GM21786 (cell line): ENCODE measurements at regions not wholly inside any gene's neighbourhood (a gene's known extent, or its start where the extent isn't known, plus 50 kb on each side); places are given as distances from the start of the nearest gene placed in this dataset.
"Not testable (repeated sequence)": the region's sequence is repeated elsewhere in the genome, so short reads cannot be mapped to it uniquely, and the experiment has no call there.

Source experiments
- ATAC-seq: cut with Tn5 transposase; IDR thresholded peaks from one replicate; pipeline ENCODE4 v1.9.1; 2021; ENCODE audit not compliant: unreplicated experiment

DNA sequence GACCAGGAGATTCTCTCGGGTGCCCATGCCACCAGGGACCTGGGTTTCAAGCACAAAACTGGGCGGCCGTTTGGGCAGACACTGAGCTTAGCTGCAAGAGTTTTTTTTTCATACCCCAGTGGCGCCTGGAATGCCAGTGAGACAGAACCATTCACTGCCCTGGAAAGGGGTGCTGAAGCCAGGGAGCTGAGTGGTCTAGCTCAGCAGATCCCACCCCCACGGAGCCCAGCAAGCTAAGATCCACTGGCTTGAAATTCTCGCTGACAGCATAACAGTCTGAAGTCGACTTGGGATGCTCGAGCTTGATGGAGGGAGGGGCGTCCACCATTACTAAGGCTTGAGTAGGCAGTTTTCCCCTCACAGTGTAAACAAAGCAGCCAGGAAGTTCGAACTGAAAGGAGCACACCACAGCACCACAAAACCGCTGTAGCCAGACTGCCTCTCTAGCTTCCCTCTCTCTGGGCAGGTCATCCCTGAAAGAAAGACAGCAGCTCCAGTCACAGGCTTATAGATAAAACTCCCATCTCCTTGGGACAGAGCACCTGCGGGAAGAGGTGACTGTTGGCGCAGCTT lies 157.7 kb downstream of the GIPC2 start:
- not testable (repeated sequence) for ATAC-seq

- ATAC-seq: no peak
These were observed 164.4 kb downstream of the GIPC2 start for GRCh38 chr1:78210175-78210574.

DNA sequence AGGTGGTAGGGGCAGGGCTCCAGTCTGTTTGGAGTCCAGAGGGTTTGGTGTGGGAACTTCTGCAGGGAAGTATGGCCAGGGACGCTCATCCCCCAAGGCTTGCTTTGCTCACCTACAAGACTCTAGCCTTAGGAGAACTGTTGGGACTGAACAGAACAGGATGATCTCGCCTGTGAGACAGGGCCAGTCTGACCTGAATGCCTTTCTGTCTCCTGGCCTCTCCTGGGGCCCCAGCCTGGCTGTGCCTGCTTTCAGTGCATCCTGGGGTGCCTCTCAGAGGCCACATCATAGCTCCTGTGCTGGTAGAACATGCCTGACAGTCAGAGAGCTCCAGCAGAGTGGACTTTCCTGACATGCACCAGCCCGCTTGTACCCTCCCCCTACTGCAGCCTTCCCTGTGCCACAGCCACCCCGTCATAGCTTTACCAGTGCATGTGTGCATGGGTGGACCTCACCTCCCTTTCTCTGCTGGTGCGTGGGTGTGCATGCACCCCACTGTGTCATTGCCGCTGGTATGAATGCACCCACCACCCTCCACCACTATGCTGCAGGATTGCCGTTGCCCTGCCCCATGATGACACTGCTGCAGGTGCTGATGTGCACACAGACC lies 165.8 kb downstream of the GIPC2 start:
- ATAC-seq: no peak

DNA sequence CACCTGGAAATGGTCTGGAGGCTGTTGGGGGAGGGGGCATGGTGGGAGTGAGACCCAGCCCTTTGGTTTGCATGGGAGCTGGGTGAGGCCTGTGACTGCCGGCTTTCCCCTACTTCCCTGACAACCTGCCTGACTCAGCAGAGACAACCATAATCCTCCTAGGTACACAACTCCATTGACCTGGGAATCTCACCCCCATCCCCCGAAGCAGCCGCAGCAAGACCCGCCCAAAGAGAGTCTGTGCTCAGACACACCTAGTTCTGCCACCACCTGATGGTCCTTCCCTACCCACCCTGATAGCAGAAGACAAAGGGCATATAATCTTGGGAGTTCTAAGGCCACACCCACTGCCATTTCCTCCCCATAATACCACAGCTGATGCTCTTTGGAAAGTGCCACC lies 168.6 kb downstream of the GIPC2 start:
- ATAC-seq: no peak

DNA sequence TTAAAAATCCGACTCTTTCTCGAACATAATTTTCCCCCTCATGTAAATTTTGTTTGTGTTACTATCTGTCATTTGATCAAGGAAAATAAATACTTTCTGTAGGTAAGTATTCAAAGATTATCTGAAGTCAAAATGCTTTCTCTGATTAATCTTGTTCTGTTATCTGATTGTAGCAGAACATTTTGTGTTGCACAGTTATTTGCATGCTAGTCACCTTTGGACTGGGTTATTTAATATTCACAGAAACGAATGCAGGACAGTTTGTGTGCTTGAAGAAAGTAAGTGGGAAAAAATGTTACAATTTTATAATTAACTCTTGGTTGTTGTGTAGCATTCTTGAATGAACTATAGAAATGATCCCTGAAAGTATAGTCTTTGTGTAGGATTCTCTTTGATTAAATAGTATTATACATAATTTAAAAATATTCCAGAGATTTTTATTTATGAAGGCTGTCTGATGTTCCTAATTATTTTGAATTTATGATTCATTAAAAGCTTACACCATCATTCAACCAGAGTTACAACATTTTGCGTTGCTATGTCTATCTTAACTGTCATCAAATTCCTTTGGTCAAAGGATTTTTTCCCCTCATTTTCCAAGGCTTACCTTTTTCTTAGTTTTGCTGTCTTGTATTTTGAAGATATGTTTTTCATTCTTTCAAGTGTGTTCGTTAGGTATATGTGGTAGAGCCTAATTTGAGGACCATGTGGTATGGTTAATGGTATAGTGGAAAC lies 176.6 kb downstream of the GIPC2 start:
- ATAC-seq: no peak

GRCh38 chr1:78222960-78223358 lies 177.2 kb downstream of the GIPC2 start:
- no peak for ATAC-seq

DNA sequence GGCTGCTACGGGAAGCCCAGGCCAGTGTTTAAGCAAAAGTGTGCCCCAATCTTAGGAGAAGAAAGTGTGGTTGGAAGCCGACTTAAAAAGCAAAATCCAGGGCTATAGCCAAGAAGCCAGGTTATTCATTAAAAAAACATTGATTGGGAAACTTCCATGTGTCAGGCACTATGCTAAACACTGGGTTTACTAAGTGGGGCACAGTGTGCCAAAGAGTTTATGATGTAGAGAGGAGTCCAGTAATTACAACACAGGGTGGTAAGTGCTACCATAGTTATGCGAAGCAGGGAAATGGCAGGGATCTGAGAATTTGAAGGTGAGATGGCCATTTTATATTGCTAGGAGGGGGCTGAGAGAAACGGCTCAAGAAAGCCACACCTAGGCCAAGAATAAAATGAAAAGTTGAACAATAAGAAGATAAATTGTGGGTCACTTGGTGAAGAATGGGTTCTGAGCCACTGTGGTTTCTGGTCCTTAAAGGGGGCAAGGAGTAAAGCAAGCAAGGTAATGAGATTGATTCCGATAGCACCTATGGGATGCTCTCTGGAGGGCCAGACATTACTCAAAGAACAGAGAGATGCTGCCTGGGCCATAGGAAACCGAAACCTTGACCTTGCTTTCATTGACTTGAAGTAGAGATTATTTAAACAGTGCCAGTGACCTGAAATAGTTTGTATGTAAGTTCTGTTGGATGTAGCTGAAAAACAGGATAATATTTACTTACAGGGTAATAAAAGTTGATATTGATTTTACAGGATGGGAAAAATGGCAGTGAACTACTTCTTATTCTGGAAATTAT lies 177.8 kb downstream of the GIPC2 start:
- ATAC-seq: no peak

DNA sequence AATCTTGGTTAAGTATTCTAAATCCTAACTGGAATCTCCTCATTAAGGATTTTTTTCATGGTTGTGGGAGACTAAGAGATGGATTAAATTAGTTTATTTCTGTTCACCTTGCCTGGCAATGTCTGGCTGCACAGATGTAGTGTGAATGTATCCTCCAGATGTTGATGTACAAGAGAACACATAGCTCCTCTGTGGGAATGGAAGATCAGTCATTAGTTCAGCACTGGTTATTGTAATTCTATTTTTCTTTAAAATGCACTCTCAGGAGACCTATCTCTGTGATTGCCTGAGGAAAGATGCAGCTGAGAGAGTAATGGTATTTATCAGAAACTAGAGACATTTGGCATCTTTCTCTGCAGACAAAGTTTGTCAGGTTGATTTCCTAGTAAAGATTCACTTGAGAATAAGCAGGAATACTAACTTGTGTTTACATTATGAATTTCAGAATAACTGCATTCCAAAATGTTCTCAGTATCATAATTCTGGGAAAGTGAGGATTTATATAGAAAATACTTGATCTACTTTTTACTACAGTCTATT lies 178.6 kb downstream of the GIPC2 start:
- ATAC-seq: no peak

GRCh38 chr1:78224861-78225552 lies 179.2 kb downstream of the GIPC2 start:
- ATAC-seq: no peak

DNA sequence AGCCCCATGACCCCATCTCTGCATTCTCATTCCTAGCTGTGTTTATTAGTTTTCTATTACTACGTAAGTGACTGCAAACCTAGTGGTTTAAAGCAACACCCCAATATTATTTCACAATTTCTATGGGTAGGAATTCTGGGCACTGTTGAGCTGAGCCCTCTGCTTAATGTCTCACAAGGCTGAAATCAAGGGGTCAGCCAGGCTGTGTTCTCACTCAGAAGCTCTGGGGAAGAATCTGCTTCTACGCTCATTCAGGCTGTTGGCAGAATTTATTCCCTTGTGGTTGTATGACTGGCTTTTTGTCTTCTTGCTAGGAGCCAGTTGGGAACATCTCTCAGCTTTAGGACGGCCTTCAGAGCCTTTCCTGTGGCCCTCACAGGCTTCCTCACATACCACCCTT lies 181.0 kb downstream of the GIPC2 start:
- no peak for ATAC-seq

DNA sequence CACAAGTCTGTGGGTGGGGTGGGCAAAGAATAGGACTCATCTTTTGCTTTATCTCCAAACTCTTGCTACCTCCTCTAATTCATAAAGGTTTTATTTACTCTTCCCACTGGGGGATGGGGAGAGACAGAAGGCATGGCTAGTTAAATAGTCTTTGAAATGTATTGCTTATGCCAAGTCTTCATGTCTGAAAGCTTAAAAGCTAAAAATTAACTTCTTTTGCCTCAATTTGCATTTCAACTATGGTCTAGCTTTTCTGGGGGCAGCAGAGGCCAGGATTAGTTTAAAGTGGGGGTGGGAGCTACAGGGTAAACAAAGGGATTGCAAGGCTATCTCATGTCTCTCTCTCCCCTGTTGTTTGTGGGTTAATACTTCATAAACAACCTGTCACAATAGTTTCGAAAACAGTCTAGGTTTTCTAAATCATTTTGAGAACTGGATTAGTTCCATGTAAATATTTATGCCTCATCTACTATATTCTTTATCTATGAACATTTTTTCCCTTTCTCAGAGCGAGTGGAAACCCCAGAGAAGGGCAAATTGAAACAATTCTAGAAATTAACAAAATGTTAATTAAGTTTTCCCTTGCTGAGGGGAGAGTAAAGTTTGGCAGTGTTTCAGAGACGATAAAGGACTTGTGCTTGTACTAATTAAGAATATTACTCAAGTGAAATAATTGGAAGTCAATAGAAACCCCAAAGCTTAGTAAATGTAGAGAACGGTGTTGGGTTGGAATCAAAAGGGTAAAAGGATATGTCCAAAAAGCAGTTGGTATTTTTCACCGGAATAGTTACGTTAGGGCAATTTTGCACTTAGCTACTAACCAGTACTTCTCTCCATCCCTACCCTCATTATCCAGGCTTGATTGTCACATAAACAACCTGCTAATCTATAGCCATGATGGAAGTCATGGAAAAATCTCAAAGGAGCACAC lies 182.2 kb downstream of the GIPC2 start:
- ATAC-seq: no peak

DNA sequence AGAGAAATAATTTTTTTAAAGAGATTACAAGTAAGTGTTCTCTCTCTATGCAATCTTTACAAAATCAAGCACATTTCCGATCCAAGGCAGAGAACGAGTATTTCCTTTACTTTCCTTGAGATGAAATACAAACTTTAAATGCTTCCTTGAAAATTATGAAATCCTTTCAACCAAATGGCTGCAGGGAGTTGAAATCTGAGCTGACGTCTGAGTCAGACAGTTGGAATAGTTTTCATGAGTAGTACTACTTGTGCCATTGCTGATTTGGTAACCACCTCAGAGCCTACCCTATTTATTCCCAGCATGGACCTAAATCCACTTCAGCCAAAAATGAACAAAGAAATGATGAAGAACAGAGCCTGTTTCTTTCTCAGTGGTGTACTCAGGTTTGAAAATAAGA lies 183.6 kb downstream of the GIPC2 start:
- ATAC-seq: no peak

GRCh38 chr1:78231477-78231876 lies 185.7 kb downstream of the GIPC2 start:
- ATAC-seq: no peak

DNA sequence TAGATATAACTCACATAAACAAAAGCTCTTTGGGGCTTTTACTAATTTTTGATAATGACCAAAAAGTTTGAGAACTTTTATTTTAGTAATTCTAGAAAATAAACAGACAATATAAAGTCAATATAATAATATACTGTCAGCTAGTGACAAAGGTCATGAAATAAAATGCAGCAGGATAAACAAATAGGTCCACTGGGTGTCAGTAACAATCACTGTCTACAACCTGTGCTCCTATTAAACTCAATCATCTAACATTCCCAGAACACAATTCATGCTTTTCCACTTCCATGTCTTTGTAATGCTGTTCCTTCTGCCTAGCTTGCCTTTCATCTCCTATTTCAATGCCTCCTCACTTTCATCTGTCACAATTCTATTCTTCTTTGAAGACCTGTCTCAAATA lies 186.1 kb downstream of the GIPC2 start:
- no peak for ATAC-seq

DNA sequence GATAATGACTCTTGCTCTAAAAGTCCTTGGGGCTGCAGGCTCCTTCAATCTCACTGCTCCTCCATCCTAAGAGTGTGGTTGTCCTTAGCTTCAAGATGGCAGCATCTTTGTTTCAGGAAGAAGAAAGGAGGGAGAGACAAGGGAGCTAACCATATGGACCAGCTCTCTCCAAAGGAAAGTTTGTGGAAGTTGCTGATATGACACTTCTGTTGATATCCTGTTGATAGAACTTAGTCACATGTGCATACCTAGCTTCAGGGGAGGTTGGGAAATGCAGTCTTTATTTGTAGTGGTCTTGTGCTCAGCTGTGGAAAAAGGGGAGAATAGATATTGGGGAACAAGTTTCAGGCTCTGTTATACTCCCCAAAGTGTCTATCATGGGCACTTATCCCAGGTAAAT lies 186.9 kb downstream of the GIPC2 start:
- ATAC-seq: no peak

DNA sequence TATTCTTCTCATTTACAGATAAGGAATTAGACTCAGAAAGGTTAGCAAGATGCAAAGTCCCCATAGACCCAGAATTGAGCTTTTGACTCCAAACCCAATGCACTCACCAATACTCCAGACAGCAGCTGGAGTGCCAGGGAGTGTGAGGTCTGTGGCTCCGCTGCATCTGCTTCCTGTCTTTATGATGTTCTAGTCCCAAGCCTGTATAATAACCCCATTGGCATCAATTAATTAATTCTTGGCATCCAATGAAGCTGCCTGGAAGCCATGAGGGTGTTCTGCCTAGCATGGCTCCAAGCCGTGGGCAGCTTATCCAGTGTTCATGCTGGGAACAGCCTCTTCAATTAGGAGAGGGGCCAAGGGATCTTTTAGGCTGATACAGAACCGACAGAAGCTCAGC lies 188.7 kb downstream of the GIPC2 start:
- no peak for ATAC-seq

GRCh38 chr1:78236716-78237115 lies 190.9 kb downstream of the GIPC2 start:
- ATAC-seq: no peak

- no peak for ATAC-seq
These were observed 191.7 kb downstream of the GIPC2 start for GRCh38 chr1:78237364-78237916.

DNA sequence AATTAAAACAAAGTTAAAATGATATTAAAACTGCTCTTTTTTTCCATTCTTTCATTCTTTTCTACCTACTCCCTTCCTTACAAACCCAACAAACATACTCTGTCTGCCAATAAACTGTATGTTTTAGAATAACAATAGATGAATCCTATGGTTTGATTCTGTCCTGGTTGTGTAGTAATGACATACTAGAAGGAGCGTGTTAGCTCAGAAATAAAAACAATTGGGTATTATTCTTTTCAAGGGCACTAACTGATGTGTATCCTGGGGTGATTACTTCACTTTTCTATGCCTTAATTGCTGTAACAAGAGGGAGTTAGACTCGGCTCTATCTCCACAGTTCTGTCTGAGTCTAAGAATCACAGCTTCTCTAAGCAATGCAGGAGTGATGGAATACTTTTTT lies 194.4 kb downstream of the GIPC2 start:
- no peak for ATAC-seq

- ATAC-seq: no peak
These were observed 195.0 kb downstream of the GIPC2 start for GRCh38 chr1:78240755-78241154.
